Suprapubic skin (tissue), 3 donors: ENCODE measurements at regions not wholly inside any gene's neighbourhood (a gene's known extent, or its start where the extent isn't known, plus 50 kb on each side); places are given as distances from the start of the nearest gene placed in this dataset.

Experiments
- EP300 ChIP-seq: sonication (generic); formaldehyde crosslinking; IDR thresholded peaks from one replicate; pipeline ENCODE4 v1.6.1; 2017; ENCODE audit warnings: antibody characterized with exemption
- TF ChIP-seq, protein P1 (sequence below), 2 donors: fragments of 200-600 bp in 1 of 2; fragments of 450-650 bp in 1 of 2; sonication (generic) in 1 of 2; IDR thresholded peaks; one replicate each; pipeline ENCODE4 v1.5.1; 2016 to 2019; ENCODE audit warnings: antibody characterized with exemption in 2 of 2, mild to moderate bottlenecking in 1 of 2, moderate library complexity in 1 of 2

- no peak for TF ChIP-seq EP300
- TF ChIP-seq, protein P1, sequence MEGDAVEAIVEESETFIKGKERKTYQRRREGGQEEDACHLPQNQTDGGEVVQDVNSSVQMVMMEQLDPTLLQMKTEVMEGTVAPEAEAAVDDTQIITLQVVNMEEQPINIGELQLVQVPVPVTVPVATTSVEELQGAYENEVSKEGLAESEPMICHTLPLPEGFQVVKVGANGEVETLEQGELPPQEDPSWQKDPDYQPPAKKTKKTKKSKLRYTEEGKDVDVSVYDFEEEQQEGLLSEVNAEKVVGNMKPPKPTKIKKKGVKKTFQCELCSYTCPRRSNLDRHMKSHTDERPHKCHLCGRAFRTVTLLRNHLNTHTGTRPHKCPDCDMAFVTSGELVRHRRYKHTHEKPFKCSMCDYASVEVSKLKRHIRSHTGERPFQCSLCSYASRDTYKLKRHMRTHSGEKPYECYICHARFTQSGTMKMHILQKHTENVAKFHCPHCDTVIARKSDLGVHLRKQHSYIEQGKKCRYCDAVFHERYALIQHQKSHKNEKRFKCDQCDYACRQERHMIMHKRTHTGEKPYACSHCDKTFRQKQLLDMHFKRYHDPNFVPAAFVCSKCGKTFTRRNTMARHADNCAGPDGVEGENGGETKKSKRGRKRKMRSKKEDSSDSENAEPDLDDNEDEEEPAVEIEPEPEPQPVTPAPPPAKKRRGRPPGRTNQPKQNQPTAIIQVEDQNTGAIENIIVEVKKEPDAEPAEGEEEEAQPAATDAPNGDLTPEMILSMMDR (IDR thresholded peaks at IDR 0.05), result no peak
Observed at GRCh38 chrX:43224496-43224895, 431.6 kb upstream of the MAOA start.
